Putamen (tissue), 1 donor: ENCODE measurements at regions not wholly inside any gene's neighbourhood (a gene's known extent, or its start where the extent isn't known, plus 50 kb on each side); places are given as distances from the start of the nearest gene placed in this dataset.

Experiments used
- DNase-seq: peaks from one replicate; pipeline ENCODE4 v3.0.0-alpha.2; 2016; ENCODE audit warnings: low spot score

GRCh38 chr4:41359836-41360213 is 103.1 kb downstream of the UCHL1 start:
- DNase-seq: no peak

DNA sequence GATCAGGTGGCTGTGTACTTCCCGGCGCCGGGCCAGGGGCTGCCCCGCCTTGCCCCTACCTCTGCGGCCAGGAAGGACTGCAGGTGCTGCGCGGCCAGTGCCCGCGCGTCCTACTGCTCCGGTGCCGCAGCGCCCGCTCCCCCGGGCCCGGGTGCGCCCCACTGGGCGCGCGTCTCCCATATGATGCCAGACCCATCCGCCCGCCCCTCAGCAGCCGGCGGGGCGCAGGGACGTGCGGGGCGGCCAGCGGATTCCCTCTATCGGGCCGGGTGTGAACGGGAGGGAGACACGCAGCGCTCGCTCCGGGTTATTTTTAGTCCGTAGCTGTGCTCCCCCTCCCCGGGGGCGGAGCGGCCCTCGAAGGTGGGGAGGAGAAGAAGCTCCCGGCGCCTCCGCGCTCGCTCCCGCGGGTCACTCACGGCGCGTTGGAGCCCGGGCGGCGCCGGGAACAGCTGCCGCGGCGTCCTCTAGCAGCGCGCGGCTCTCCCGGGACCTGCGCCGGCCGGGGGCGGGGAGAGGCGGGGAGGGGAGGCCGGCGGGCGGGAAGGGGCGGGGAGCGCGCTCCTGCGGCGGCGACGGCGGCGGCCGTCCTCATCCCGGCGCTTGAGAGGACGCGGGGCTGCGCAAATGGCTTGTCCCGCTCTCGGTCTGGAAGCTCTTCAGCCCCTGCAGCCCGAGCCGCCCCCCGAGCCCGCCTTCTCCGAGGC is 103.6 kb downstream of the UCHL1 start:
- DNase-seq: peak; percentile 89

DNA sequence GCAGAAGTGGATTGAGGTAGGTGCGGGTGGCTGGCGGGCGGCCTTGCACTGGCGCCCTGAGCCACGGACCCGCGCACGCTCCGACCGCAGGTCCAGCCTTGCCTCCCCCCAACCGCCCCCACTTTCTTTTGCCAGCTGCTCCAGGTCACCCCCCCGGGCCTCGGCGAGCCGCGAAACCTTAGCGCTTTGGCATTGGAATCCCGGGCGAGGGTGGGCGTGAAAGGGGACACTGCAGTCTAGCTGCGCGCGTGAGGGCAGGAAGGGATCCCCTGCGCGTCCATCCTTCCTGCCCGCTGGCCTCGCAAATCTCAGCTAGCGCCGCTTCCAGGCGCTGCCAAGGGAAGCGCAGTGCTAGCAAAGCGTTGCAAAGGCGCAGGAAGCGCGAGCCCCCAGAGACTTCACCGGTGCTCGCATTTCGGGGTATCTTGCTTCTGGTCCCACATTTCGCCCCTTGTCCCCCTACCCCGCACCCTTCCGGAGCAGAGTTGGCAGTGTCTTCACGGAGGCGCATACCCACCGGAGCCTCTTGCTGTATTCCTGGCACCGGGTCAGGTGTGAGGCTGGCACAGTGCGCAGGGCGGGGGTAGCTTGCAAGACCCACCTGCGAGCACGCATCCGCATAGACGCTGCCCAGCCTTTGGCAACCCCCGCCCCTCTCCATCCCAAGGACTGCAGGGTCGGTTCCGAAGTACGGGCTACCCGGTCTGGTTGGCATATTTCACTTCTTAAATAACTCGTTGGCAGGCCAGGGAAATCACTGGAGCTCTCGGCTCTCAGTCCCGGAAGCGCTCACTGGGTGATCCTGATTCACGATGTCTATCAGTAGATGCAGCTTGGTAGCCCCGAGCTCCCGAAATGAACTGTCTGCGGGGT is 104.4 kb downstream of the UCHL1 start:
- DNase-seq: peak; percentile 64

- DNase-seq: peak; percentile 63
These were observed 105.2 kb downstream of the UCHL1 start for GRCh38 chr4:41361794-41362526.

DNA sequence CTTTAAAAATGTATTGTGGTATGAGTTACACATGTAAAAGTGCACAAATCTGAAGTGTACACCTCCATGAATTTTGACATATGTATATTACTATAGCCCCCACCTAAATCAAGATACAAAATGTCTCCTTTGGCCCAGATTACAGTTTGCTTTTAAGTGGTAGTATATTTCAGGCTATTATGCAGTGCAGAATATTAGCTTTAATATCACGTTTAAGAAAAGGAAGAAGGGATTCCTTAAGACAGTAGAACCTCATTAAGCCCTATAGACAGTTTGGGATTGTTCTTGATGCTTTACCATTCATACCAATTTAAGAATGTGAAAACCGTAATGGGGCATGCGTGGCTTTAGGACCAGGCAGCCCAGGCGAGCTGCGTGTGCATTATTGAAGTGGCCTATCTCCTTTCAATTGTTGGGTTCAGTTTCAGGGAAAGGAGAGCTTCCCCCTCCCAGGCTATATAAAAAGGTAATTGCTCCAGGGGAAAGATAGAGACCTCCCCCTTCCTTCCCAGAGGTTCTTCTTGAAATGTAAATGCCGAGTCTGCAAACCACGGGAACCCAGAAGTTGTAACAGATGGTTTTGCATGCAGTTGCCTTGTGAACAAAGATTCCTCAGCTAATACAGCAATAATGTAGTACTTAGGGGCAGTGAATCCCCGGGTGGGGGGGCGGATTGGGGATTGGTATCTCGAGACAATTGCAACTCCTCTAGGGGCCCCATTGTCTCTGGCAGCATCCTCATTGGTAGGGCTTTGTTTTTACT is 106.1 kb downstream of the UCHL1 start:
- DNase-seq: peak; percentile 51

DNA sequence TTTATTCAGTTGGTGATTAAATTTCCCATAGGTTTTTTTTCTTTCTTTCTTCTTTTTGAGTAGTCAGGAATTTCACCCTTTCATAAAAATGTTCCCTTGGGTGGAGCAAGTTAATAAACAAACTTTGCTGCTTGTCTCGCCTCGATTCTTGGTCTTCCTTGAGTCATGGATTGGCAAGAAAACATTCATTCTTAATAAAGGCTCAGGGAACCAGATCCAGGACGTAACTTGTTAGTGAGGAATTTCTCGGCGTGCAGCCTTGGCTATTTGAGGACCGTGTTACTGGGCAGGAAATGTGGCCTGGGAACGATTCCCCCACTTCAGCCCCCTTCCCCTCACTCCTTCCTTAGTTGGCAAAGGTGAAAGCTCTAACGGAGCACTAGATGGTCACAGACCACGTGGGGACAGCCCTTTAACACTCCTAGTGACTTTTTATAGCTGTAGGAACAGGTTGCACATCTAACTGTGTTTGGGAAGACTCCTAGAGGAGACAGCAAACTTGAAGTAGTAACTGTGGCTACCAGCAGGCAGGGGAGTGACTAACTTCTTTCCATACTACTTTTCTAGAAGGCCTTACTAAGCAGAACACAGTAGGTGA is 106.8 kb downstream of the UCHL1 start:
- DNase-seq: peak; percentile 65

GRCh38 chr4:41364876-41365275 is 108.1 kb downstream of the UCHL1 start:
- peak; percentile 31 for DNase-seq

GRCh38 chr4:41365681-41366080 is 109.0 kb downstream of the UCHL1 start:
- peak; percentile 99 for DNase-seq

- no peak for DNase-seq
These were observed 110.3 kb downstream of the UCHL1 start for GRCh38 chr4:41366911-41367517.

- DNase-seq: peak; percentile 53
These were observed 113.0 kb downstream of the UCHL1 start for GRCh38 chr4:41369680-41370079.

GRCh38 chr4:41373221-41373620 is 116.5 kb downstream of the UCHL1 start:
- DNase-seq: no peak

DNA sequence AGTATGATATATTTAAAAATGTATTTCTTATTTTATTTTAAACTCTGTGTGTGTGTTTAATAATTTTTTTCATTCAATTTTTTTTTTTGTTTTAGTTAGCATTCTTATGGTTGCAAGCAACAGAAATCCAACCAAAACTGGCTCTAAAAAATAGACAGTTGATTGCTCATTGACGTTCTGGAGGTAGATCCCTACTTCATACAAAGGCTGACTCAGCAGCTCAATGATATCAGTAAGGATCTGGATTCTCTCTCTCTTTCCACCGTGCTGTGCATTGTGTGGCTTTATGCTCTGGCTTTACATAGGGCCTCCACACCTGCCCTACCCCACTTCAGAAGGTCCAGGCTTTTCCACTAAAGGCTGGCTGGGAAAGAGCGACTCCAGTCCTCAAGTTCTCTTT is 117.8 kb downstream of the UCHL1 start:
- no peak for DNase-seq

DNA sequence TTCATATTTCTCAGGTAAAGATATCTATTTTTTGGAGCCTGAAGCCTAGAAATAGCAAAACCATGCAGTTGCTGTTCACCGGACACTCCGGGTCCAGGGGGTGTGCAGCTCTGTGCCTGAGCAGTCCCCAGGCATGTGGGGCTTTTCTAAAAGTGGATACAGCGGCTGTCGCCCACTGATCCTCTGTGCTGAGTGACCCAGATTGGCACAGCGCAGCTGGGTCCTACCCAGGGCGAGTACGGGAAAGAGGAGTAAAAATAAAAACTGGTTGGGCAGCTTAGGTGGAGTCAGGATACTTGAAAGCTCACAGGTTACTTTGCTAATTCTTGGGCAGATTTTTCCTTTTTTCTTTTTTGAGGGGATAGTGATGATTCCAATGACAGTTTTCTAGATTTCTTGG is 118.8 kb downstream of the UCHL1 start:
- DNase-seq: no peak

GRCh38 chr4:41377196-41377595 is 120.5 kb downstream of the UCHL1 start:
- DNase-seq: no peak

- no peak for DNase-seq
These were observed 122.5 kb downstream of the UCHL1 start for GRCh38 chr4:41379230-41379629.

DNA sequence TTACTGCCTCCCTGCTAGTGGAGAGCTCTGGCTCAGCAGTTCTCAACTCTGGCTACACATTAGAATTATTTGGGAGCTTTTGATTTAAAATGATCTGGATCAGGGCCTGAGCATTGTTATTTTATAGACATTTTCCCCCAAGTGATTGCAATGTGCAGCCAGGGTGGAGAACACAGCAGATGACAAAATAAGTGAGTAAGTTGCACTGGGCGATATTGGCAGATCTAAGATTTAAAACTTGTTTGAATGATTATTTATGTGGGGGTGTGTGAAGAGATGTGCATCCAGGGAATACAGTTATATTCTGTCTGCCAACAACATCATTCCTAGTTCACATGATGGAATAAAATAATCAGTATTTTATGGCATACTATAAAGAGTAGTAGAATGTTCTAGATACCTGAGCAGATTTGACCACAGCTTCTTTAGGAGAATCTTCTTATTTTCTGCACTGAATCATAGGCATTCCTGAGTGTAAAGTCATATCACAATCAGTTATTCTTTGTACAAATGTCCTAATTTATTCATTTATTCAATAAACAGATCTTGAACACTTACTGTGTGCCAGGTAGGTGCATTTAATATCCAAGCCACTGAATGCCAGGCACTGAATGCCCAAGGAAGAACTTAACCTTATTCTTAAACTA is 123.9 kb downstream of the UCHL1 start:
- DNase-seq: no peak

- DNase-seq: no peak
These were observed 124.7 kb downstream of the UCHL1 start for GRCh38 chr4:41381384-41381783.

GRCh38 chr4:41384992-41385391 is 128.3 kb downstream of the UCHL1 start:
- DNase-seq: no peak

DNA sequence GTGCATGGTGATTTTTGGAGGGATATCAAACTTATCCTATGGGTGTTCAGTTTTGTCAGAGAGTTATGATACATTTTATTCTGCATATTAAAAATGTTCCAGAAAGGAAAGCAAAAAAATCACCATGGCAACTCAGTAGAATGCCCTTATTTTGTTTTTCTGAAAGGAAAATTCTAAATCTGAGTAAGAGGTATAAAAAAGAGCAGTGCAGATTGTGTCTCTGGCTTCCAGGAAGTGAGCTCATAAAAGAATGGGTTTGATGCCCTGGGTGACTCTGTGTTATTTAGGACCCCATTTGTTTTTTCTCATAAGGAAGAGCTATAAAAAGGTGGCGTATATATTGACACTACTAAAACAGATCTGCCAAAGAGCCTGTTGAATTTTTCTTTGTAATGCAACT is 128.8 kb downstream of the UCHL1 start:
- DNase-seq: no peak

- no peak for DNase-seq
These were observed 131.4 kb downstream of the UCHL1 start for GRCh38 chr4:41388080-41388479.

GRCh38 chr4:41389356-41389755 is 132.6 kb downstream of the UCHL1 start:
- DNase-seq: no peak
